A673 (cell line): ENCODE measurements at regions not wholly inside any gene's neighbourhood (a gene's known extent, or its start where the extent isn't known, plus 50 kb on each side); places are given as distances from the start of the nearest gene placed in this dataset.

ENCODE experiments used
- BruUV-seq: library from RNA; stranded (reverse); fragments of 400-500 nt; replicated peaks from 2 replicates; lab custom pipeline; 2021; lab: Mats Ljungman, UMichigan
- CTCF ChIA-PET: fragments of 300-600 bp; sonication (Branson Sonifier 250); formaldehyde crosslinking; loops from one replicate; lab custom pipeline; 2022; ENCODE audit warnings: antibody characterized with exemption; lab: Charles Lee
- POLR2A ChIA-PET: fragments of 300-600 bp; sonication (Branson Sonifier 250); formaldehyde crosslinking; loops from one replicate; lab custom pipeline; 2022; ENCODE audit warnings: antibody characterized with exemption; ENCODE audit not compliant: low non-redundant PET; lab: Charles Lee
- DNase-seq: peaks from one replicate; pipeline ENCODE4 v3.0.0-alpha.2; 2015; ENCODE audit warnings: low spot score
- H3K27ac ChIP-seq: fragments of 200-600 bp; sonication (generic); 2 replicates; pipeline ENCODE4 v1.5.1; 2016; ENCODE audit warnings: mixed run types, low read depth, mild to moderate bottlenecking, mixed read lengths, antibody characterized with exemption, low read length; ENCODE audit not compliant: poor library complexity, severe bottlenecking
- H3K27me3 ChIP-seq: fragments of 200-600 bp; sonication (generic); replicated peaks from 2 replicates; pipeline ENCODE4 v1.6.1; 2017; ENCODE audit warnings: mixed run types, low read depth, mild to moderate bottlenecking, mixed read lengths, antibody characterized with exemption, low read length; ENCODE audit not compliant: insufficient read depth, poor library complexity
- H3K36me3 ChIP-seq: fragments of 200-600 bp; sonication (generic); 2 replicates; pipeline ENCODE4 v1.6.1; 2016; ENCODE audit warnings: mixed run types, mild to moderate bottlenecking, mixed read lengths, antibody characterized with exemption, low read length; ENCODE audit not compliant: insufficient read depth, poor library complexity, severe bottlenecking
- H3K4me1 ChIP-seq: fragments of 200-600 bp; sonication (generic); 2 replicates; pipeline ENCODE4 v1.6.1; 2017; ENCODE audit warnings: mixed run types, mild to moderate bottlenecking, mixed read lengths, antibody characterized with exemption, low read length; ENCODE audit not compliant: insufficient read depth, poor library complexity, severe bottlenecking
- H3K4me3 ChIP-seq: fragments of 200-600 bp; sonication (generic); 2 replicates; pipeline ENCODE4 v1.5.1; 2016; ENCODE audit warnings: low read depth, mixed run types, mild to moderate bottlenecking, mixed read lengths, low read length; ENCODE audit not compliant: poor library complexity, severe bottlenecking
- H3K9me3 ChIP-seq: fragments of 200-600 bp; sonication (generic); 2 replicates; pipeline ENCODE4 v1.6.1; 2016; ENCODE audit warnings: mixed run types, low read depth, mild to moderate bottlenecking, mixed read lengths, antibody characterized with exemption, low read length; ENCODE audit not compliant: poor library complexity, severe bottlenecking
- EZH2 ChIP-seq: fragments of 200-600 bp; sonication (generic); IDR thresholded peaks from 2 replicates; pipeline ENCODE4 v1.6.1; 2017; ENCODE audit warnings: borderline replicate concordance, low read depth, mild to moderate bottlenecking, mixed read lengths, antibody characterized with exemption, low read length; ENCODE audit not compliant: poor library complexity, severe bottlenecking
- intact Hi-C: fragments of 100-400 bp; cut with micrococcal nuclease; formaldehyde crosslinking; loops from one replicate; pipeline ENCODE4 v1.10.0; 2022; ENCODE audit not compliant: unreplicated experiment
- TF ChIP-seq, protein P1 (sequence below): fragments of 300-800, 200-600 bp; sonication (generic); conservative IDR thresholded peaks from 2 replicates; pipeline ENCODE4 v1.5.1; 2017; ENCODE audit warnings: low read depth, mild to moderate bottlenecking, antibody characterized with exemption, low read length, moderate library complexity, mixed read lengths

- DNase-seq = no peak
- CTCF ChIA-PET = no interaction called here
Observed at GRCh38 chr12:115508990-115509389, 768.5 kb downstream of the MED13L start.

GRCh38 chr12:115507951-115508722 lies 769.4 kb downstream of the MED13L start:
- Histone ChIP-seq H3K27ac (no peak overlapping the region), H3K4me1 (no peaks in the 10 kb centered on the region), H3K27me3 (no peaks in the 10 kb centered on the region), H3K36me3 (no peaks in the 10 kb centered on the region), H3K9me3 (peaks cover 12% of the 10 kb centered on the region), H3K4me3 (no peak overlapping the region)
- ChIA-PET CTCF (no interaction called here), POLR2A (no interaction called here)
- no TSS peak for BruUV-seq
- TF ChIP-seq, protein P1, sequence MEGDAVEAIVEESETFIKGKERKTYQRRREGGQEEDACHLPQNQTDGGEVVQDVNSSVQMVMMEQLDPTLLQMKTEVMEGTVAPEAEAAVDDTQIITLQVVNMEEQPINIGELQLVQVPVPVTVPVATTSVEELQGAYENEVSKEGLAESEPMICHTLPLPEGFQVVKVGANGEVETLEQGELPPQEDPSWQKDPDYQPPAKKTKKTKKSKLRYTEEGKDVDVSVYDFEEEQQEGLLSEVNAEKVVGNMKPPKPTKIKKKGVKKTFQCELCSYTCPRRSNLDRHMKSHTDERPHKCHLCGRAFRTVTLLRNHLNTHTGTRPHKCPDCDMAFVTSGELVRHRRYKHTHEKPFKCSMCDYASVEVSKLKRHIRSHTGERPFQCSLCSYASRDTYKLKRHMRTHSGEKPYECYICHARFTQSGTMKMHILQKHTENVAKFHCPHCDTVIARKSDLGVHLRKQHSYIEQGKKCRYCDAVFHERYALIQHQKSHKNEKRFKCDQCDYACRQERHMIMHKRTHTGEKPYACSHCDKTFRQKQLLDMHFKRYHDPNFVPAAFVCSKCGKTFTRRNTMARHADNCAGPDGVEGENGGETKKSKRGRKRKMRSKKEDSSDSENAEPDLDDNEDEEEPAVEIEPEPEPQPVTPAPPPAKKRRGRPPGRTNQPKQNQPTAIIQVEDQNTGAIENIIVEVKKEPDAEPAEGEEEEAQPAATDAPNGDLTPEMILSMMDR = no peak
- TF ChIP-seq EZH2 = no peak
- DNase-seq = no peak
- intact Hi-C loops = no loop called here

More at GRCh38 chr12:115508990-115509389, 768.5 kb downstream of the MED13L start:
- POLR2A ChIA-PET = no interaction called here
- no TSS peak for BruUV-seq
- no peaks in the 10 kb centered on the region for H3K4me1 ChIP-seq
- peaks cover 12% of the 10 kb centered on the region for H3K9me3 ChIP-seq
- TF ChIP-seq, protein P1 = no peak
- TF ChIP-seq EZH2 = no peak
- H3K27me3 ChIP-seq = no peaks in the 10 kb centered on the region
- intact Hi-C loops = no loop called here
- H3K27ac ChIP-seq = no peak overlapping the region
- H3K36me3 ChIP-seq = no peaks in the 10 kb centered on the region
- no peak overlapping the region for H3K4me3 ChIP-seq

DNA sequence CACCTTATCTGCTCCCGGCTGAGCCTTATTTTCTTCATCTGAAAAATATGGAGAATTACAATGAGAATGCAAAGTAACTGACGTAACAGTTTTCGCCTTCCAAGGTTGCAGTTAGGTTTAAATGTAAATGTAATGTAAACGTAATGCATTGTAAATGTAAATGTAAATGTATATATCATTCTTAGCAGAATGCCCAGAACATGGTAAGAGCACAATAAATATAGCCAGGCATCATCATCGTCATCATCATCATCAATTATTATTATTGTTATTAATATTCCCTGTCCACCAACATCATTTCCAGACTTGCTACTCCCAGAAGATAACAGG lies 770.0 kb downstream of the MED13L start:
- H3K4me3 ChIP-seq = no peak overlapping the region
- H3K9me3 ChIP-seq = peaks cover 9% of the 10 kb centered on the region
- intact Hi-C loops = no loop called here
- TF ChIP-seq, protein P1 = no peak
- TF ChIP-seq EZH2 = no peak
- DNase-seq = no peak
- no peak overlapping the region for H3K27ac ChIP-seq
- no TSS peak for BruUV-seq
- no peaks in the 10 kb centered on the region for H3K27me3 ChIP-seq
- POLR2A ChIA-PET = no interaction called here
- CTCF ChIA-PET = no interaction called here
- H3K4me1 ChIP-seq = no peaks in the 10 kb centered on the region
- H3K36me3 ChIP-seq = no peaks in the 10 kb centered on the region
